GM23248 (cell line): ENCODE measurements at regions not wholly inside any gene's neighbourhood (a gene's known extent, or its start where the extent isn't known, plus 50 kb on each side); places are given as distances from the start of the nearest gene placed in this dataset.

ENCODE experiments used
- DNase-seq: peaks from one replicate; pipeline ENCODE4 v3.0.0-alpha.2; 2015
- H2AFZ ChIP-seq: fragments of 200-600 bp; sonication (generic); 2 replicates; pipeline ENCODE4 v1.6.1; 2016; ENCODE audit warnings: antibody characterized with exemption
- H3F3A ChIP-seq: fragments of 200-600 bp; sonication (generic); 2 replicates; pipeline ENCODE4 v1.6.1; 2016; ENCODE audit warnings: mild to moderate bottlenecking, antibody characterized with exemption, mixed run types; ENCODE audit not compliant: insufficient read depth
- H3K27ac ChIP-seq: fragments of 200-600 bp; sonication (generic); 2 replicates; pipeline ENCODE4 v1.5.1; 2016; ENCODE audit warnings: mild to moderate bottlenecking
- H3K27me3 ChIP-seq: fragments of 200-600 bp; sonication (generic); replicated peaks from 2 replicates; pipeline ENCODE4 v1.6.1; 2016; ENCODE audit warnings: mild to moderate bottlenecking; ENCODE audit not compliant: insufficient read depth
- H3K36me3 ChIP-seq: fragments of 200-600 bp; sonication (generic); 2 replicates; pipeline ENCODE4 v1.6.1; 2016; ENCODE audit warnings: low read depth, mild to moderate bottlenecking
- H3K4me1 ChIP-seq: fragments of 200-600 bp; sonication (generic); 2 replicates; pipeline ENCODE4 v1.6.1; 2016; ENCODE audit warnings: mild to moderate bottlenecking; ENCODE audit not compliant: insufficient read depth
- H3K4me2 ChIP-seq: fragments of 200-600 bp; sonication (generic); one replicate; pipeline ENCODE4 v1.6.1; 2016; ENCODE audit warnings: mild to moderate bottlenecking; ENCODE audit not compliant: unreplicated experiment
- H3K4me3 ChIP-seq: fragments of 200-600 bp; sonication (generic); 2 replicates; pipeline ENCODE4 v1.5.1; 2016; ENCODE audit warnings: mild to moderate bottlenecking
- H3K79me2 ChIP-seq: fragments of 200-600 bp; sonication (generic); 2 replicates; pipeline ENCODE4 v1.6.1; 2016; ENCODE audit warnings: mild to moderate bottlenecking; ENCODE audit not compliant: insufficient read depth
- H3K9ac ChIP-seq: fragments of 200-600 bp; sonication (generic); 2 replicates; pipeline ENCODE4 v1.6.1; 2016; ENCODE audit warnings: mild to moderate bottlenecking
- H3K9me2 ChIP-seq: fragments of 200-600 bp; sonication (generic); 2 replicates; pipeline ENCODE4 v1.6.1; 2016; ENCODE audit warnings: mixed run types, mild to moderate bottlenecking, moderate library complexity; ENCODE audit not compliant: insufficient read depth
- H3K9me3 ChIP-seq: fragments of 200-600 bp; sonication (generic); one replicate; pipeline ENCODE4 v1.6.1; 2017; ENCODE audit warnings: low read depth
- H4K20me1 ChIP-seq: fragments of 200-600 bp; sonication (generic); 2 replicates; pipeline ENCODE4 v1.6.0; 2016; ENCODE audit not compliant: insufficient read depth
- EZH2 ChIP-seq: fragments of 200-600 bp; sonication (generic); IDR thresholded peaks from 2 replicates; pipeline ENCODE4 v1.6.1; 2018; ENCODE audit warnings: antibody characterized with exemption, mild to moderate bottlenecking; ENCODE audit not compliant: insufficient read depth, poor library complexity, severe bottlenecking
- EZH2phosphoT487 ChIP-seq: fragments of 200-600 bp; sonication (generic); IDR thresholded peaks from 2 replicates; pipeline ENCODE4 v1.6.1; 2018; ENCODE audit warnings: antibody characterized with exemption, moderate library complexity, mild to moderate bottlenecking, low read depth; ENCODE audit not compliant: insufficient read depth
- WGBS, 2 experiments: methylation state at CpG; one replicate each; pipeline ENCODE4 v1.1.6; 2015 to 2017; ENCODE audit warnings: low lambda C conversion rate in 2 of 2, low coverage in 1 of 2; ENCODE audit errors: missing lambda C conversion rate in 2 of 2; 5-methylcytosine and 5-hydroxymethylcytosine counted together
- in situ Hi-C: fragments of 300-500 bp; cut with MboI; formaldehyde crosslinking; loops from 2 replicates; pipeline ENCODE4 v1.15.0; 2020

DNA sequence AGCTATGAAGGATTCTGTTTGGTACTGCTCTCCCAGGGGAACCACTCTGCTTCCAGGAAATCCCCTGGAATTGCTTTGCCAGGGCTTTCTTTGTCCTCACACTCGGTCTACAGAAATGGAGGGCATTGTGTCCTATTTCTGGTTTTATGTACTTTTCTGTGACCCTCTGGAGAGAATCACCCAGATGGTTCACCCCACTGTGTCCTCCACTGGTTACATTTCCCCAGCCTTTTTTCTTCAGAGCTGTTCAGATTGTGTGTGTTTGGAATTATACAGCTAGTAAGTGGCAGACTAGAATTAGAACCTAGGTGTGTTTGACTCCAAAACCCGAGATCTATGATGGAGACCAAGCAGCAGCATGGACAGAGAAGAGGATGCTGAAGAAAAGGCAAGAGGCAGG, 80.8 kb downstream of the CD164 start:
- H3K9ac ChIP-seq: no peak overlapping the region
- H3K27me3 ChIP-seq: no peaks in the 10 kb centered on the region; the same call in 1 of the 2 replicates
- H3K36me3 ChIP-seq: no peaks in the 10 kb centered on the region
- no peak overlapping the region for H2AFZ ChIP-seq
- peaks cover 6% of the 10 kb centered on the region; the same call in 1 of the 2 replicates for H3K4me1 ChIP-seq
- no peak for DNase-seq
- no peaks in the 10 kb centered on the region for H3F3A ChIP-seq
- H4K20me1 ChIP-seq: no peaks in the 10 kb centered on the region
- H3K4me2 ChIP-seq: no peak overlapping the region
- no peak overlapping the region for H3K4me3 ChIP-seq
- H3K9me2 ChIP-seq: no peaks in the 10 kb centered on the region
- H3K27ac ChIP-seq: no peak overlapping the region
- TF ChIP-seq EZH2phosphoT487 (no peak), EZH2 (no peak)
- WGBS, 2 experiments: 79 to 82% methylated on average over 2 of the region's 2 CpGs
- in situ Hi-C loops: no loop called here
- H3K79me2 ChIP-seq: no peaks in the 10 kb centered on the region
- no peaks in the 10 kb centered on the region for H3K9me3 ChIP-seq

DNA sequence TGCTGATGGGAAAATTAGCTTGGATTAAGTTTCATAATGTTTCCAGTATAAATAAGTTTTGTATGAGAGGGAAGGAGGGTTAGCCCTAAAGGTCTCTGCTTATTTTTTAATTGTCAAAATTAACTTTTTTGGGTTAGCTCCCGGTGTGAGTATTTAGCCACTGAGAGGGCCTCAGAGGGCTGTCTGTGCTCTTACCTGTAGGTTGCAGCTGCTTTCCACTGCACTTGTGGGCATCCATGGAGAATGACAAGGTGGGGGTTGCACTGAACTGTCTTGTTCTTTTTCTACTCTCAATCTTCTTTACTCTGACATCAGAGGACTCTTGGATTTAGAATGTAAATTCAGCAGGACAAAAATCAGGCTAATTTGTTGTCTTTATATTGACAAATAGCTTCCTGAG, 81.4 kb downstream of the CD164 start:
- no peak for TF ChIP-seq EZH2
- no peak for TF ChIP-seq EZH2phosphoT487
- no peak overlapping the region for H3K9ac ChIP-seq
- in situ Hi-C loops: no loop called here

DNA sequence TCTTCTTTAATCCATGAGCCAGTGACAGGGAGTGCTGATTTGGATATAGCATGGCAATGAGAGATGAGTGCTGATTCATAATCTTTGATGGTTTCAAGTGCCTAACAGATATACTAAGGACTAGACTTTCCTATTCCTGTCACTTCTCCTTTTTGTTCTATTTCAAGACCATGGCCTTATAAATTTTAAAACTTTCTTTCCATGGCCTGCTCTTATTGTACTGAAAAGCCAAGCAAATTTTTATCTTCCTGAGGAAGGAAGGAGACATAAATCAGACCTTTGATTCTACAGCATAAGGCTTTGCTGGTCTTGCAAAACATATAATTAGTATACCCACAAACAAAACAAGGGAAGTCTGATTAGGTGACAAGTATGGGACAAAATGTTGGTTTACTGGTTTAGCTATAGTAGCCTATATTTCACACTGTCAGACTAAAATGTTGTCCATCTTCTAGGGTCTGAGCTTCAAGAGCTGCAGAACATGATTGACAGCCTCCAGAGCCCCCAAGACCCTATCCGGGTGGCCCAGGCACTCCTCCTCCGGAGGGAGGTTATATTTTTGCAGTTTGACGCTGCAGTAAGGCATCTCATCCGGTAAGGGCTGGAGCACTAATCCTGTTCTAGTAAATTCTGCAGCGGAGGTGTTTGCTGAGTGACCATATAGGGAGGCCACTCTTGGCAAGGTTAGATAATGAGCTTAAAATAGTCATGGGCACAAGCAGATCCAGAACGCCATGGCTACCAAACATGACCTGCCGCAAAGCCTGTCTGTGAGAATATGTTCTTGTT, 82.3 kb downstream of the CD164 start:
- Histone ChIP-seq H3K4me2 (no peak overlapping the region), H3K27me3 (no peaks in the 10 kb centered on the region; the same call in 1 of the 2 replicates), H3K27ac (no peak overlapping the region), H3F3A (no peaks in the 10 kb centered on the region), H4K20me1 (no peaks in the 10 kb centered on the region), H3K4me3 (no peak overlapping the region), H3K9me2 (no peaks in the 10 kb centered on the region), H3K9me3 (no peaks in the 10 kb centered on the region), H3K36me3 (no peaks in the 10 kb centered on the region), H2AFZ (no peak overlapping the region), H3K4me1 (peaks cover 6% of the 10 kb centered on the region; the same call in 1 of the 2 replicates), H3K79me2 (no peaks in the 10 kb centered on the region), H3K9ac (no peak overlapping the region)
- in situ Hi-C loops: no loop called here
- no peak for TF ChIP-seq EZH2phosphoT487
- no peak for TF ChIP-seq EZH2
- 65% methylated on average over 7 of the region's 7 CpGs for WGBS, 2 experiments
- no peak for DNase-seq

More for the DNA sequence above, 81.4 kb downstream of the CD164 start:
- no peak for DNase-seq
- H3K4me1 ChIP-seq: peaks cover 6% of the 10 kb centered on the region; the same call in 1 of the 2 replicates
- no peaks in the 10 kb centered on the region for H3F3A ChIP-seq
- H3K9me3 ChIP-seq: no peaks in the 10 kb centered on the region
- no peak overlapping the region for H3K4me3 ChIP-seq
- H3K79me2 ChIP-seq: no peaks in the 10 kb centered on the region
- WGBS, 2 experiments: 94 to 96% methylated on average over 1 of the region's 1 CpG
- H3K4me2 ChIP-seq: no peak overlapping the region
- no peaks in the 10 kb centered on the region for H3K36me3 ChIP-seq
- no peak overlapping the region for H3K27ac ChIP-seq
- no peaks in the 10 kb centered on the region for H4K20me1 ChIP-seq
- H2AFZ ChIP-seq: no peak overlapping the region
- H3K27me3 ChIP-seq: no peaks in the 10 kb centered on the region; the same call in 1 of the 2 replicates
- no peaks in the 10 kb centered on the region for H3K9me2 ChIP-seq

DNA sequence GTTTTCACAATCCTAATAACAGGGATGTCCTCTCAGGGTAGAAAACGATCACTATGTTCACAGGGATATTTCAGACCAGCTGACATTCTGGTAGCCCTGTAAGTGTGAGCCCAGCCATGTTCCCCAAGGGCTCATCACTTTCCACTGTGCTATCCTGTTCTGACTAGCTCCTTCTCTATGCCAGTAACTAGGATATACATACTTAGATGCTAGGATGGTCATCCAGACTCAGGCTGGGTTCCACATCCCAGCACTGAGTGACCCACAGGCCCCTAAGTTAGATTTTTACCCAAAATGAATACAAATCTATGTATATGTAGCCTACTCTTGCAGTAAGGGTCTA, 83.0 kb downstream of the CD164 start:
- no peaks in the 10 kb centered on the region for H3K79me2 ChIP-seq
- DNase-seq: no peak
- no peak overlapping the region for H3K9ac ChIP-seq
- TF ChIP-seq EZH2 (no peak), EZH2phosphoT487 (no peak)
- in situ Hi-C loops: no loop called here
- H3K27me3 ChIP-seq: no peaks in the 10 kb centered on the region; the same call in 1 of the 2 replicates
- no peaks in the 10 kb centered on the region for H3F3A ChIP-seq
- WGBS, 2 experiments: 15 to 48% methylated on average over 1 of the region's 1 CpG
- H2AFZ ChIP-seq: no peak overlapping the region
- H3K4me1 ChIP-seq: peaks cover 6% of the 10 kb centered on the region; the same call in 1 of the 2 replicates
- no peaks in the 10 kb centered on the region for H3K9me3 ChIP-seq
- no peak overlapping the region for H3K4me2 ChIP-seq
- no peaks in the 10 kb centered on the region for H3K9me2 ChIP-seq
- H3K27ac ChIP-seq: no peak overlapping the region
- no peak overlapping the region for H3K4me3 ChIP-seq
- no peaks in the 10 kb centered on the region for H3K36me3 ChIP-seq
- H4K20me1 ChIP-seq: no peaks in the 10 kb centered on the region
